ENCODE measurements at regions not wholly inside any gene's neighbourhood (a gene's known extent, or its start where the extent isn't known, plus 50 kb on each side); places are given as distances from the start of the nearest gene placed in this dataset.

GRCh38 chr18:68568364-68569155 lies 146.3 kb downstream of the TMX3 start:
- Mint-ChIP-seq H3K4me3 (ENCODE audit: unreplicated experiment) (no peak overlapping the region), H3K9me3 (ENCODE audit: unreplicated experiment) (no peaks in the 10 kb centered on the region), H3K36me3 (ENCODE audit: low read depth, unreplicated experiment) (no peaks in the 10 kb centered on the region), H3K4me1 (ENCODE audit: unreplicated experiment) (no peaks in the 10 kb centered on the region), H3K27me3 (ENCODE audit: unreplicated experiment) (peaks cover 2% of the 10 kb centered on the region), H3K27ac (ENCODE audit: unreplicated experiment) (no peak overlapping the region)
- no peak for TF ChIP-seq CTCF (IDR thresholded peaks at IDR 0.05; ENCODE audit: unreplicated experiment)
- no peak for DNase-seq (ENCODE audit: low spot score)

- no peaks in the 10 kb centered on the region for H3K36me3 Mint-ChIP-seq (ENCODE audit: low read depth, unreplicated experiment)
- no peaks in the 10 kb centered on the region for H3K4me1 Mint-ChIP-seq (ENCODE audit: unreplicated experiment)
- DNase-seq (ENCODE audit: low spot score): no peak
- no peaks in the 10 kb centered on the region for H3K9me3 Mint-ChIP-seq (ENCODE audit: unreplicated experiment)
- H3K4me3 Mint-ChIP-seq (ENCODE audit: unreplicated experiment): no peak overlapping the region
- H3K27ac Mint-ChIP-seq (ENCODE audit: unreplicated experiment): no peak overlapping the region
- H3K27me3 Mint-ChIP-seq (ENCODE audit: unreplicated experiment): peaks cover 1% of the 10 kb centered on the region
- no peak for TF ChIP-seq CTCF (IDR thresholded peaks at IDR 0.05; ENCODE audit: unreplicated experiment)
Measured at GRCh38 chr18:68566991-68567390, 147.9 kb downstream of the TMX3 start.

DNA sequence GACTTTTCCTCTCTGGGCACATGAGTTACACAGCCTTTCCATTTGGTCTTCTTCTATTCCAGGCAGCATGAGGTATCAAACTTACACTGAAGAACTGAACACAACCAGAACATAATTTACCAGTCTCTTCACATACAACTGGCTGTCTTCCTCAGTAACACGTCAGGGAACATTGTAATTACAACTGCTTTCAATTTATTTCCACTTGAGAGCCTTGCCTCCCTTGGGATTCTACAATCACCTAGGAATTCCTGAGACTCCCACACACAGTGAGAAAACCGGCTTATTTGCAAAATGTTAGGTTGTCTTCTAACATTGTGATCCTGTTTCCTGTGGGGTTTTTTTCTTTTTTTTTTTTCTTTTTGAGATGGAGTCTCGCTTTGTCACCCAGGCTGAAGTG lies 149.9 kb downstream of the TMX3 start:
- TF ChIP-seq CTCF (IDR thresholded peaks at IDR 0.05; ENCODE audit: unreplicated experiment): no peak
- Mint-ChIP-seq H3K27ac (ENCODE audit: unreplicated experiment) (no peak overlapping the region), H3K4me3 (ENCODE audit: unreplicated experiment) (no peak overlapping the region), H3K36me3 (ENCODE audit: low read depth, unreplicated experiment) (no peaks in the 10 kb centered on the region), H3K27me3 (ENCODE audit: unreplicated experiment) (peaks cover 1% of the 10 kb centered on the region), H3K9me3 (ENCODE audit: unreplicated experiment) (no peaks in the 10 kb centered on the region), H3K4me1 (ENCODE audit: unreplicated experiment) (no peaks in the 10 kb centered on the region)
- no peak for DNase-seq (ENCODE audit: low spot score)

DNA sequence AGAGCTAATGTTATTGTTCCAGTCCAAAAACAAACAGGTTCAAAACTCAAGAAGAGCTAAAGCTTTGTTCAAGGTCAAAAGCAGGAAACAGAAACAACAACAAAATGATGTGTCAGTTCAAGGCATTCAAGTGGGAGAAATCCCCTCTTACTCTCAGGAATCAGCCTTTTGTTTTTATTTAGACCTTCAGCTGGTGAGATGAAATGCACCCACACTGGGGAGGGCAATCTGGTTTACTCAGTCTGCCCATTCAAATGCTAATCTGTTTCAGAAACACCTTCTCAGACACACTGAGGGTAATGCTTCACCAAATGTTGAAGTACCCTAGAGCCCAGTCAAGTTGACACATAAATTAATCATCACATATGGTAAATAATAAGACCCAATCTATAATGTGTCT lies 150.6 kb downstream of the TMX3 start:
- DNase-seq (ENCODE audit: low spot score): no peak
- no peaks in the 10 kb centered on the region for H3K9me3 Mint-ChIP-seq (ENCODE audit: unreplicated experiment)
- H3K4me3 Mint-ChIP-seq (ENCODE audit: unreplicated experiment): no peak overlapping the region
- H3K27ac Mint-ChIP-seq (ENCODE audit: unreplicated experiment): no peak overlapping the region
- no peaks in the 10 kb centered on the region for H3K36me3 Mint-ChIP-seq (ENCODE audit: low read depth, unreplicated experiment)
- TF ChIP-seq CTCF (IDR thresholded peaks at IDR 0.05; ENCODE audit: unreplicated experiment): no peak
- H3K4me1 Mint-ChIP-seq (ENCODE audit: unreplicated experiment): no peaks in the 10 kb centered on the region
- H3K27me3 Mint-ChIP-seq (ENCODE audit: unreplicated experiment): peaks cover 1% of the 10 kb centered on the region

DNA sequence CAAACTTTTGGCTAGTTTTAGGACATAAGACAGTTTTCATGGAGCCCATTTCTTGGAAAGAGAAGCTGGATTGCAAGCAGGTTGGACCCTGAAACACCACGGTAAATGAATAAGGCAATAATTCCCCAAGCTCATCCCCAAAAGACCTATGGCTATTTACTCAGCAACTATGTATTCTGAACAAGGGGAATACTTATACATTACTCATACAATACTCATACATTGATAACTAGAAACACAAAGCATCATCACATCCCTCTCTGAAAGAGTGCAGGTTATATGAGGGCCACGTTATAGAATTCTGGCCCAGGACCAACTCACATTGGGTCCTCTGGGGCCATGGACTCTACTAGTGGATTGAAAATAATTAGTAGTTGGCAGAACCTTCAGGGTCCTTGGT lies 154.8 kb downstream of the TMX3 start:
- Mint-ChIP-seq H3K36me3 (ENCODE audit: low read depth, unreplicated experiment) (no peaks in the 10 kb centered on the region), H3K4me1 (ENCODE audit: unreplicated experiment) (no peaks in the 10 kb centered on the region), H3K9me3 (ENCODE audit: unreplicated experiment) (no peaks in the 10 kb centered on the region), H3K27me3 (ENCODE audit: unreplicated experiment) (no peaks in the 10 kb centered on the region), H3K4me3 (ENCODE audit: unreplicated experiment) (no peak overlapping the region), H3K27ac (ENCODE audit: unreplicated experiment) (no peak overlapping the region)
- DNase-seq (ENCODE audit: low spot score): no peak
- TF ChIP-seq CTCF (IDR thresholded peaks at IDR 0.05; ENCODE audit: unreplicated experiment): no peak
